GM21381 (cell line): ENCODE measurements at regions not wholly inside any gene's neighbourhood (a gene's known extent, or its start where the extent isn't known, plus 50 kb on each side); places are given as distances from the start of the nearest gene placed in this dataset.

Experiments used
- ATAC-seq: cut with Tn5 transposase; IDR thresholded peaks from one replicate; pipeline ENCODE4 v1.9.1; 2021; ENCODE audit warnings: mild to moderate bottlenecking, moderate library complexity; ENCODE audit not compliant: unreplicated experiment

DNA sequence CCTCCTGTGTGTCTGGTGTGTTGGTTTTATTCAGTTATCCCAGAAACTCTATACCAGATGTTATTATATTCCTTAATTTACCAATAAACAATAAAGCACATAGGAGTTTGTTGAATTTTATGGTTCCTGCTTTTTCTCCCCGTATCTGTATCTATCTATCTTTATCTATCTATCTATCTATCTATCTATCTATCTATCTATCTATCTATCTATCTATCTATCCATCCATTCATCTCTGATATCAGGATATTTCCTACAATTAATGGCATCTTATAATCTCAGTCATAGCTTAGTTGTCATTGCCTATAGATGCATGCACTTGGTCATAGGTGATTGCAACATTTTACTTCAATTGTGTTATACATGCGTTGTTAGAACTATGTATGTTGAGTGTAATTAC is 500.2 kb upstream of the ZEB2 start:
- no peak for ATAC-seq

DNA sequence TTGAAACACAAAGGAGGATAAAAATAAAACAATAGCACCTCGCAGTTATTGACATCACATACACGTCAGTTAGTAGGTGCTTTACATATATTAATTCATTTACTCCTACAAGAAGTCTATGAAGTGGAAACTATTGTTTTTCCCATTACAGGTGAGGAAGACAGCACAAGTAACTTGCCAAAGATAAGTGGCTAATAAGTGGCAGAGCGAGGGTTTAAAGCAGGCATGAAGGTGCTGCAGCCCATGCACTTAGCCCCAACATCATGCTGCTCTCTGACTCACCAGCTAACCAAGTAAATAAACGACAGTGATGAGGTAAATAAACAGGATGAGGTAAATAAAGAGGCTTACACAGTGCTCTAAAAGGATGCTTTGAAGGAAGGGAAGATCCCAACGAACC is 498.6 kb upstream of the ZEB2 start:
- no peak for ATAC-seq

DNA sequence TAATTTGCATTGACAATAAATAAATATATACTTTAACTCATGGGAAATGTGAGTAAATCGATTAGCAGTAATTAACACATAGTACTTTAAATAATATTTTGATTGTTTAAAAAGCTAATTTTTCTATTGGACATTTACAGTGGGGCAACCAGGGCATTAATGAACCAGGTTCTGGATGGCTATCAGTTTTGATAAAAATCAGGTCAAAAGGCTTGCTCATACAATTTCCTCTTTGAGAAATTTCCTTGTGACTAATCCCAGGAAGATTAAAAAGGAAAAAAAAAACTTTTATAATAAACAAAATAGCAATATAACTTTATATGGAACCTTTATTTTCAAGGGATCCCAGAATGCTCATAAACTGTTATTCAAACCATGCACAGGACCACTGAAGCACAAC is 497.2 kb upstream of the ZEB2 start:
- ATAC-seq: no peak

DNA sequence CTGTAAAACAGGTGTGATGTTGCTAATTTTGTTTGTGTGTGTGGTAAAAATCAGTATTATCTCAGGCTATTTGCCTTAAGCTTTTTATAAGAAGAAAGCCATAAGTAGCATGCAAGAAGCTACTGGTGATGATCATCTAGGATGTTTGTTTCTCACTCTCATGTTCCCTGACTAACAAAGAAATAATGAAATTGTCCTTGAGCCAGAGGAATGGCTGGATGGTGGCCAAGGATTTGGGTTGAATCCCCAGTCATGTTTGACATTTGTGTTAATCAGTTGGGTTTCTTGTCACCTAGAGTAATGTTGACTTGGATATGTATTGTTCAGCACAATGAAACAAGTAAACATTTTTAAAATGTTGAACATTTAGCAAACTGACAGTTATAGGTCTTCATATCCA is 496.8 kb upstream of the ZEB2 start:
- ATAC-seq: no peak

DNA sequence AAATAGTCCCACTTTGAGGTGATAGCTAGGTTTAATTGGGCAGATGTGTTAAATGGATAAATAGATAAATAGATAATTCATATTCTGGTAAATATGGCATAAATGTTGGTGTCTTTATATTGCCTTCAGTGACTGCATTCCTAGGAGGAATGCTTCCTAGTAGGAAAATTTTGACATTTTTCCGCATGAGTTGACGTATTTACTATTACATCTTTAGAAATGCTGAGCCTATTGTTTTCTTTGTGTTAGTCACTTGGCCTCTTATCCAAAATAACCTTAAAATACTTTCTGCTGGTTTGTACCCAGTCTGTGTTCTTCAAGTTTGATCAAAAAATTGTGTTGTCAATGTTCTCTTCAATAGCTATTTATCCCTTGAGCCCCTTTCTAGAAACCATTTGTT is 495.6 kb upstream of the ZEB2 start:
- ATAC-seq: no peak

DNA sequence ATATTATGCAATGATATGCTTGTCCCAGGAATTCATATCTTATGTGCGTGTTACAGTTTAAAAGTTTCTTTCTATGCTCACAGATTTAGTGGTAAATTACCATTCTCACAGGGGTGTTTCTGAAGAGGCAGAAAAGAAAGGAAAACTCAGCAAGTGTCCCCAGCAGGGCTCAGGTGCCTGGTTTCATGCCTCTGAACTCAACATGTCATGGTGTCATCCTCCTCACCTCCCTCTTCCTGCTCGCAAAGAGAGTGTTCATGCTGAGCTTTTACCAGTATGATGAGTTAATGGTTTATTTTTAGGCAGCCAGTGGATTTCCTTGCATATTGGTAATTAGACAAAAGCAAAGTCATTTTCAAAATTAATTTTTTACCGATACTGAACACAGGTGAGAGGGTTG is 492.9 kb upstream of the ZEB2 start:
- no peak for ATAC-seq

DNA sequence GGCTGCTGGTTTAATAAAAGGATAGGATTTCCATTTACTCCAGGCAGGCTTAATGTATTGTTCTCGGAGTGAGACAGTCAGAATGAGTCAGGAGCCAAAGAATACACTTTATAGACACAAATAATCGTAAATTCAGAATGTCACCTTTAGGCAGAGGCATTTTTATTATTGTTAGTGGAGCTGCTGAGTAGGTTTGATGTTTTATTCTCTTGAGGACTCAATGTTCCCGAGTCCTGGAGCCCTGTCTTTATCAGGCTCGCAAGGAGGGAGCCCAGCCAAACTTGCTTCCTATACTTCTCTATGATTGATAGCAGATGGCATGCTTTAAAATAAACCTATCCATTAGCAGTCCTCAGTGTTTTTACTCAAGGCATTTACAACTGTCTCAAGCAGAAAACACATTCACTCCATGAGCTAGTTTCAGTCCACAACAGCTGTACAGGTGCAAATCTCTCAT is 492.3 kb upstream of the ZEB2 start:
- no peak for ATAC-seq

DNA sequence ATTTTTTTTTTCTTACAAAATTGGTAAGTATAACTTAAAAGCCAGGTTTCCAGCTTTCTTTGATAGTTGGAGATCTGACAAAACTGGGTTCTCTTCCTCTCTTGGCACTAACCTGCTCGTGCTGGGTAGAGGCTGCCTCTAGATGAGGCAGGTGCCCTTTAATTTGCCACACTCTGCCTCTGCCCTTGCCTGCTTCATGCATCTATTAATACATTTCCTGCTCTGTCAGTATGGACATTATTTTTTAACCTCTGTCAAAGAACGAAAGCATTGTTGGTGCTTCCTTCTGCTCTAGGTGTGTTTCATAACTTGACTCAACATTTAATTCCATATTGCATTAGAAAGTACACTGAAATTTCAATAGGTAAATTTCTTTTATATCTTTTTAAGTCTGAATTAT is 490.7 kb upstream of the ZEB2 start:
- ATAC-seq: no peak

DNA sequence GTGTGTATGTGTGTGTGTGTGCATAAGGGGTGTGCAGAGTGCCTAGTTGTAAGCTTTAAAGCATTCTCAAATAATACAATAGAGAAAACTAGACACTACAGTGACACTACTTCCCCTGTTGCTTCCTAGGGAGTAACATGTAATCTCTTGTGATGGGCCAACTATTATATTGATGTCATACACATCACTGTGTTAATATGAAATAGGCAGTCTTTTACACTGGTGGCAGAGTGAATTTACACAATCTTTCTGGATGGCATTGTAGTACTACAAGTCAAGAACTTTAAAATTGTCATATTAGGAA is 488.0 kb upstream of the ZEB2 start:
- ATAC-seq: no peak

DNA sequence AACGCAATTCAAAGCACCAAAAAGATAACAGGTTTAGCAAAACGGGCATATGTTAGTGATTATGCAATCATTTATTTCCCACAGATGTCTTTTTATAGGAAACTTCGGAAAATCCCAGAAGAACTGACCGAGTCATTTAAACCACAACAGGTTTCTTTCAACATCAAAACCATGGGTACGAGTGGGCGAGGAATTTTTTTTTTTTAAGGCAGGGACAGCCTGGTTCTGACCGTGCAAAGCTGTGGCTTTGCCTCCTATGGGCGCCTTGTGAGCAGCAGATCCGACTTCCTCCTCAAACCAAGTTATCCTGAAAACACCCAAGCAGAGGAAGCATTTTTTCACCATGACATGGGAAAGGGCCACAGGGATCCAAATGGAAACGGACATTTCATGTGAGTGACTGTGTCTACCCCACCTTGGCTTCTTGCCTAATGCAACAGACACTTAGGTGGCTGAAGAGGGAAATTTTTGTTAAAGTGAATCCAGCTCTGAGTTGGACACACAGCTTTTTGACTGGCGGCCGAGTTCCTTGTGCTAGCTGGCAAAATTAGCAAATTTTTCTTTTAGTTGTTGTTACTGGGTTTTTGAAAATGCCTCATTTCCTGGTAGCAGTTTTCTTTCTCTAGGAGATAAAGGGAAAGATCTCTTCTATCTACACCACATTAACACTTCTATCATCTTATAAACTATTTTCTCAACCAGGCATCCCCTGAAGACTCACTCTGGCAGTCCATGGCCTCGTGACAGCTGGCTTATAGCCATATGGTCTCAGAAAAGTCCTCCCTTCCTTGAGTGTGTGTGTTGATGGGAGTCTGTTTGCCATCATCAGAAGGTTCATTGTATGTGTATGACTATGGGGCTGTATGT is 487.4 kb upstream of the ZEB2 start:
- no peak for ATAC-seq

DNA sequence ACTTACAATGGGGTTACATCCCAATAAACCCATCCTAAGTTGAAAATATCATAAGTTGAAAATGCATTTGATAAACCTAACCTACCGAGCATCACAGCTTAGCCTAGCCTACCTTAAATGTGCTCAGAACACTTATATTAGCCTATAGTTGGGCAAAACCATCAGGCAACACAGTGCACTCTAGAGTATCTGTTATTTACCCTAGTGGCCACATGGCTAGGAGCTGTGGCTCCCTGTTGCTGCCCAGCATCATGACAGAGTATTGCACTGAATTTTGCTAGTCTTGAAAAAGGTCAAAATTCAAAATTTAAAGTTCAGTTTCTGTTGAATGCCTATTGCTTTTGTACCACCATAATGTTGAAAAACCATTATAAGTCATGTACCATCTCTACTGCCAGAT is 482.7 kb upstream of the ZEB2 start:
- no peak for ATAC-seq

DNA sequence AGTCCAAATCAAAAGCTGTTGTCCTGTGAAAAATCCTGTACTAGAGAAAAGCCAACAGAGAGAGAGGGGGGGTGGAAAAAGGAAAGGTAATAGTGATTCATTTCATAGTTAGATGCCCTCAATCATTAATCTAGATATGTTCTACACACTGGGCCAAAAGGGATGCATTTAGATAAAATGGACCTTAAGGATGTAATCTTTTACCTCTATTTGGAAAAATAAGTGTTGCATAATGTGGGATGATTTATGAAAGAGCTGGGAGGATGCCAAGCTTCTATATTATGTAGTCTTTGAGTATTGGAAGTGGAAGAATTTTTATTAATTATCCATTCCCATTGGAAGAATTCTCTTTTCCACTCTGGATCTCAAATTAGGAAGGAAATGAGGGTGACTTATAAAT is 480.5 kb upstream of the ZEB2 start:
- ATAC-seq: no peak

DNA sequence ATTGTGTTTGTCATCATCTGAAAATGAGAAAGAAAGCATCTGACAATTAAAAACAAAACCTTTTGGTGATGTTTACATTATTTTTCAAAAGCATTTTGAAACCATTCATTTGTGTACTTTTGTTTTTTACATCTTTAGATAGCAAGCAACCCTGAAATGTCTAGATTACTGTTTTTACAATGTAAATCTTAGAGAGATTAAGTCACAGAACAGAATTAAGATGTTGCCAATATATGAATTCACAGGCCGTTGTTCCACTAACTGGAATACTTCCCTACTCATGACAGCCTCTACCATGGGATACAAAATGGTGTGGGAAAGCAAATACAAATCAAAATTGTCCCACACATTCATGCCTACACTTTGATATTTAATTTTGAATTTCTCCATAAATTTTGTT is 480.0 kb upstream of the ZEB2 start:
- no peak for ATAC-seq

DNA sequence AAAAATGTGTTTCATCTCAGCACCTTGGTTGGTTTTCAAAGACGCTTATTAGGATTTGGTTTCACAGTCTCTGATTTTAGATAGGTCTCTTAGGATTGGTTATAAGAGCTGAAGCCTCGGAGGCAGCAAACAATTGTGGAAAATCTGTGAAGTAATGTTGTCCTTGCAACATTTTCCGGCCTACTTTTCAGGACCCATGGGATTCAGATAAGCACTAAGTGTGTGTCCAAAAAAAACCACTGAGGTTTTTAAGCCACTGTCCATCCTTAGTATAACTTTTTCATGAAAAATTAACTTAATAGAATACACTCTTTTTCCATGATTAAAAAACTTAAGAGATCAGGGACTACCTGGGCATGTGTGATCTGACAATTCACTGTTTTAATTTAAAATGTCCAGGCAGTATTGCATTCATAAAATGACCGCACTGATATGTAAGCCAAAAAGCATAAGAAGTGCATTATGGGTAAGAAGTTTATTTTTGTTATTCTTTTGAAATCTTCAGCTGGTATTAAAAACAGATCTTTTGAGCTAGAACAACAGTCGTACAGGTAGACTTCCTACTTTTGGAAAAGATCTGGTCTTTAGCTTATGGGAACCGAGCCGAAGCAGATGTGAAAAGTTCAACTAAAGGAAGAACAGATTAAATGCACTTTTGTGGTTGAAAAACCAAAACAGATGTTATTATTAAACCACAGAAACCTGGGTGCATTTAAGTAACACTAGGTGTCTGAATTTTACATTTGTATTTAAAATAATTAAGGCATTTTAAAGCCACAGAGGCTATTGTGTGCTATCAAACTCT is 479.4 kb upstream of the ZEB2 start:
- ATAC-seq: no peak

DNA sequence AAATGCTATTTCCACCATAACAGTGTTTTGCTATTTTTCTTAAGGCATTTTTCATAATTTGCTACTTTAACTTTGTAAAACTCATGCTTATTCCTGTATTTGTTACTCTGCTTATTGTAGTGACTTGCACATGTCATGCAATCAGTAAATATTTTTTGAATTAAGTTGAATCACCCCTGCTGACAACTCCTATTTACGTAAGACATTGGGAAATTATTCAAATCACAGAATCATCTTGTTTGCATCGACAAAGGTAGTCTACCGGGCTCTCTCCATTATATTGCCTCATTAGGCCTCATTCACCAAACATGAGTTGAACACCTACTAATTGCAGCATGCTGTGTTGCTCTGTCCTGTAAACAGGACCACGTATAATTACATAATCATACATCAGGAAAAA is 478.5 kb upstream of the ZEB2 start:
- ATAC-seq: no peak

DNA sequence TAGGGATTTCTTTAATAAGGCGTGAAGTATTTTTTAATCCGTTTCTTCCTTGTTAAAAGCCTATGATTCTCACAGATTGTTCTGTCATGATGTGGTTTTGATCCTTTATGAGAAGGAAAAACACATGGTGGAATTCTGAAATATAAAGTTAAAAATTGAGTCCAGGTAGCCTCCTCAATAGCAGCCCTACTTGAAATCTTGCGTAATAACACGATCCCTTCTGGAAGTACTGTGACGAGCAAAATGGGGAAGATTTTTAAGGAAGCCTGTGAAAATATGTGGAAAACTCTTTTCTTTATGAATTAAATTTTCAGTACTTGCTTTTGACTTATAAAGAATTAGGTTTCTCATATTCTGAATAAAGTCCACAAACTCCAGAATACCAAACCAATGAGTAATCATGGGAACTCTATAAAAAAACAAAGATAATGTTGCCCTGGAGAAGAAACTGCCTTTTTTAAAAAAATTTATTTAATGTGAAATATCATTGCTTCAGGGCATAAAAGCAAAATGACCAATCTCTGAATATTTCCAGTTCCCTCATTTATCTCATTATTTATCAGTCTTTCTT is 476.4 kb upstream of the ZEB2 start:
- ATAC-seq: no peak

DNA sequence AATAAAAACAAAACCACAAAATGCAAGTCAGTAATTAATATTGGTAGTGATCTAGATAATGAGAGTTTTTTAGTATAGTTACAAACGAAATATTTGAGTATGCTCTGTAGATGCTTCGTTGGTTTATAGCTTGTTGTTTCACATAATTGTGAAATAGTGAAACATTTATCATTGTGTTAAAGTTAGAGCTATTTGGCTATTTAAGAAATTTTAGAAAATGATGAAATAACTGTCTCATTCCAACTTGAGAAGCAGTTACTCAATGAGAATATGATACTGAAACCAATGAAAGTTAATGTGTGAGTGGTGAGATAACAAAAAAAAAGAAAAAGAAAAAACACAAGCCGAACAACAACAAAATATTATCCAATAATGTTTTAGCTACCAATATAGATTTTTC is 475.6 kb upstream of the ZEB2 start:
- no peak for ATAC-seq

DNA sequence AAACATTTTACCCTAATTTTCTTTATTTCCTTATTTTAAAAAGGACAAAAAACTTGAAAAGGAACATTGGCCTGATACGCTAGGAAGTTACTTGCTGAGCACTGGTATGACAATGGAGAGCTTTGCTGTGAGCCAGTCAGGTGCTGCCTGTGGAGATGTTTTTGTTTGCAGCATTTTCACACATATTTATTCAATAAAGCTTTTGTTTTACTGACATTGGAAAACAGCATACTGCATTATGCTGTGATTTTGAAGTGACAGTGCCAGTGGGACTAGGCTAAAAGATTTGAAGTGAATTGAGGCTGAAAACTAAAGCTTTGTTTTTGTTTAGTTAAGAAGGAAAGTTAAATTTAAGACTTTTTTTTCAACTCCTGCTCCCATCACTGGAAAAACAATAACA is 470.7 kb upstream of the ZEB2 start:
- no peak for ATAC-seq

DNA sequence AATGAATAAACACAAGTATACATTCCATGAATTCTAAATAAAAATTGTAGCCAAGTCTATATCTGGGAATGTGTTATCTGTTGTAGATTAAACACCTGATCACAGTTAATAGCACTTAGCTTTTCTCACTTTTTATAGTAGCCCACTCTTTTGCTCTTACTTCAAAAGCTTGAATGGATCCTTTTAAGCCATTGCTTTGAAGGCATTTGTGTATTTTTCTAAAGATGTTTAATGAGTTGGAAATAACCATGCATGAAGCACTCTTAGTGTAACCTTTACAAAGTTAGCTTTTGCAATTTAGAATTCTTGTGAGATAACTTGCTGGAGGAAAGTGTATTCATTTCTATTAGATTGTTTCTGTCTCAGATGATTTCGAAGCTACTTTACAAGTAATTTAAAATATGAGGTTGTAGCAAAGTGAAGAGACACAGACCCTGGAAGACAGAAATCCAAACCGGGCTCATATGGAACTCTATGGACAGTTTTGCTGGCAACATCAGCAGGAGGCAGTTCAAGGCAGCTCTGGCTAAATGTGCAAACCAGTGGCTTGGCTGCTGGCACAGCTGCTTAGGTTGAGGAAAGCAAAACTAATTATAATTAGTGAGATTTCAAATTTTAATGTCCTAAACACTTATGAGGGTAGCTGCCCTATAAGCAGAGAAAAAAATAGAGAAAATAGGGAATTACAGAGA is 469.8 kb upstream of the ZEB2 start:
- no peak for ATAC-seq

DNA sequence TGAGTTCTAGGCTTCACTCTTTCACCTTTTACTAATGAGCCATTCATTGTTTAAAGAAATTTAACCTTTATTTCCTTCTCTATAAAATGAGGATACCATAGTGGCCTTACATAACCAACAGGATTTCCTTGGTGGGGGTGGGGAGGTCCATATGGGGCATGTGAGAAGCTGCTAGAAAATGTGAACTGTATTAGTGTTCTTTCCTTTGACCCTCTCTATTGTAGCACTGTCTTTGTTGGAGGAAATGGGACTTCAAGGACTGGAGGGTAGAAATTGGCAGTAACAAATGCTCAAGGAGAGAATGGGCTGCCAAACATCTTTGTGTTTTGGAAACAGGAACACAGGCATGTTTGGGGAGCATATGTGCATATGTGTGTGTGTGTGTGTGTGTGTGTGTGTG is 468.7 kb upstream of the ZEB2 start:
- ATAC-seq: no peak

DNA sequence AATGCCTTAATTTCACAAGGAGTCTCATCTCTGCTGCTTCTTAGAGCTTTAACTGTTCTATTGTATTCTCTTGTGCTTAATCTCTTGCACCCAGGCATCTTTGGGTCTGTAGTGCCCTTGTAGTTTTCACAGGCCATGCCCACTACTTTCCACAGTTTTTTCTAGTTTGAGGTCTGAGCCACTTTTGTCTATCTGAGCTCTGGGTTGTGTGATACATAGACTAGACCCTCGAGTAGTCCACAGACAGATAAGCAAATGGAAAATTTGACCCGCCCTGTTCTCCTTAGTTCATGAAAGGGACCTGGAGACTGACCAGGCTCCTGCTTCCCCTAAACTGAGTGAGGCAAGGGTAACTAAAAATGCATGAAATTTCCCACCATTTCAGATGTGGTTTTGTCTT is 466.8 kb upstream of the ZEB2 start:
- no peak for ATAC-seq

DNA sequence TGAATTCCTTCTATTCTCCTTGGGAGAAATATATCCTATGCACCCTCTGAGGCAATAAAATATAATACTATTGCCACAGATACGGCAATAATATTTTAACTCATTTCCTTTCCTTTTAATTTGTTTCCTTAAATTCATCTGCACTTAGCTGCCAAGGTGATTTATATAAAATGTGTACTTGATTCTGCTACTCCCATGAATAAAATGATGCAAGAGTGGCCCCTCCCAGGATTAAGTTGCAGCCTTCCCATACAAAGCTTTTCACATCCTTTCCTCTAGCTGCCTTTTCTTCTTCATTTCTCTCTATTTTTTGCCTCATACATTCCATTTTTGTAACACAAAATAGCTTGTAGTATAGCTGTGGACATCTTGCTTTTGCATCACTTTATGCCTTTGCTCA is 464.1 kb upstream of the ZEB2 start:
- ATAC-seq: no peak
